ENCODE measurements at regions not wholly inside any gene's neighbourhood (a gene's known extent, or its start where the extent isn't known, plus 50 kb on each side); places are given as distances from the start of the nearest gene placed in this dataset.

DNA sequence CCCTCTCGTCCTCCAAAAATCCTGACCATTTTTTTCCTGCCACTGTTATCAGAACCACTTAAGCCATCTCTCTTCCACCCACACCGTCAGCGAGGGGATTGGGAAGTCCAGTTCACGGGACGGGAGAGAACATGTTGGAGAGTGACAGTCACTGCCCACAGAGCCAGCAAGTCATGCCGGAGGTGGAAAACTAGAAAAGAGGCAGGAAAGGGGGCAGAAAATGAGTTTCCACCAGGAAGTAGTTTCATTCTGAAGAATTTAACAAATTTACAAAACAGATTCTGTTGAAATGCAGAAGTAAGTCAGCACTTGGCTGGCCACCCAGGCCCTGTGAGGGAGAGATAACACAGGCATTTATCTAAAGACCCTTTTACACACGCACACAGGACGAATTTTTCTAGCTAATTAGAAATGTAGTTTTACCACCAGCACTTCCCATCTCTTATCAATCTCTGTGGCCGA is 431.3 kb downstream of the TSN start:
- TF ChIP-seq, protein P1, sequence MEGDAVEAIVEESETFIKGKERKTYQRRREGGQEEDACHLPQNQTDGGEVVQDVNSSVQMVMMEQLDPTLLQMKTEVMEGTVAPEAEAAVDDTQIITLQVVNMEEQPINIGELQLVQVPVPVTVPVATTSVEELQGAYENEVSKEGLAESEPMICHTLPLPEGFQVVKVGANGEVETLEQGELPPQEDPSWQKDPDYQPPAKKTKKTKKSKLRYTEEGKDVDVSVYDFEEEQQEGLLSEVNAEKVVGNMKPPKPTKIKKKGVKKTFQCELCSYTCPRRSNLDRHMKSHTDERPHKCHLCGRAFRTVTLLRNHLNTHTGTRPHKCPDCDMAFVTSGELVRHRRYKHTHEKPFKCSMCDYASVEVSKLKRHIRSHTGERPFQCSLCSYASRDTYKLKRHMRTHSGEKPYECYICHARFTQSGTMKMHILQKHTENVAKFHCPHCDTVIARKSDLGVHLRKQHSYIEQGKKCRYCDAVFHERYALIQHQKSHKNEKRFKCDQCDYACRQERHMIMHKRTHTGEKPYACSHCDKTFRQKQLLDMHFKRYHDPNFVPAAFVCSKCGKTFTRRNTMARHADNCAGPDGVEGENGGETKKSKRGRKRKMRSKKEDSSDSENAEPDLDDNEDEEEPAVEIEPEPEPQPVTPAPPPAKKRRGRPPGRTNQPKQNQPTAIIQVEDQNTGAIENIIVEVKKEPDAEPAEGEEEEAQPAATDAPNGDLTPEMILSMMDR (IDR thresholded peaks at IDR 0.05): no peak
- TF ChIP-seq POLR2AphosphoS5 (IDR thresholded peaks at IDR 0.05): no peak

Data from gastroesophageal sphincter (tissue), 3 donors.